GM18861 (cell line): ENCODE measurements at regions not wholly inside any gene's neighbourhood (a gene's known extent, or its start where the extent isn't known, plus 50 kb on each side); places are given as distances from the start of the nearest gene placed in this dataset.
A peak's percentile ranks its signal among the peaks of the same experiment; 100 is the strongest.
"Not testable (repeated sequence)": the region's sequence is repeated elsewhere in the genome, so short reads cannot be mapped to it uniquely, and the experiment has no call there.

ENCODE experiments used
- ATAC-seq: cut with Tn5 transposase; IDR thresholded peaks from one replicate; pipeline ENCODE4 v1.9.1; 2021; ENCODE audit not compliant: unreplicated experiment

GRCh38 chr1:78240755-78241154, 195.0 kb downstream of the GIPC2 start:
- no peak for ATAC-seq

GRCh38 chr1:78247079-78247478, 201.3 kb downstream of the GIPC2 start:
- no peak for ATAC-seq

- ATAC-seq, result no peak
These were observed 204.4 kb downstream of the GIPC2 start for GRCh38 chr1:78250201-78250600.

- no peak for ATAC-seq
These were observed 208.8 kb downstream of the GIPC2 start for GRCh38 chr1:78254517-78254916.

- ATAC-seq, result no peak
These were observed 209.6 kb downstream of the GIPC2 start for GRCh38 chr1:78255383-78255782.

- no peak for ATAC-seq
These were observed 210.1 kb downstream of the GIPC2 start for GRCh38 chr1:78255846-78256245.

GRCh38 chr1:78263459-78263858, 217.7 kb downstream of the GIPC2 start:
- ATAC-seq, result no peak

GRCh38 chr1:78263946-78264345, 218.2 kb downstream of the GIPC2 start:
- ATAC-seq, result no peak

GRCh38 chr1:78267513-78268218, 221.9 kb downstream of the GIPC2 start:
- ATAC-seq, result no peak

- no peak for ATAC-seq
These were observed 221.2 kb upstream of the PTGFR start for GRCh38 chr1:78269591-78269990.

- ATAC-seq, result not testable (repeated sequence)
These were observed 219.4 kb upstream of the PTGFR start for GRCh38 chr1:78271423-78271822.

GRCh38 chr1:78274814-78275213, 216.0 kb upstream of the PTGFR start:
- no peak for ATAC-seq

GRCh38 chr1:78275456-78275855, 215.3 kb upstream of the PTGFR start:
- ATAC-seq, result no peak

- ATAC-seq, result no peak
These were observed 214.7 kb upstream of the PTGFR start for GRCh38 chr1:78275906-78276685.

GRCh38 chr1:78277253-78277652, 213.5 kb upstream of the PTGFR start:
- ATAC-seq, result peak; percentile 62

- no peak for ATAC-seq
These were observed 211.7 kb upstream of the PTGFR start for GRCh38 chr1:78279051-78279450.

- no peak for ATAC-seq
These were observed 210.1 kb upstream of the PTGFR start for GRCh38 chr1:78280626-78281025.

GRCh38 chr1:78281580-78281979, 209.2 kb upstream of the PTGFR start:
- no peak for ATAC-seq

- ATAC-seq, result no peak
These were observed 207.1 kb upstream of the PTGFR start for GRCh38 chr1:78283691-78284090.

GRCh38 chr1:78284354-78284753, 206.4 kb upstream of the PTGFR start:
- ATAC-seq, result no peak

- no peak for ATAC-seq
These were observed 204.1 kb upstream of the PTGFR start for GRCh38 chr1:78286686-78287085.

- no peak for ATAC-seq
These were observed 201.2 kb upstream of the PTGFR start for GRCh38 chr1:78289603-78290002.
